Activated T-helper 2 cell treated with anti-CD3 and anti-CD28 coated beads, Interferon-gamma antibody, Interleukin-2, Interleukin-4, amounts not matched to agents 10 μg/mL and 5 μg/mL and 100 μg/mL, durations not matched to agents 14 hours and 24 hours and 36 hours (primary cell): ENCODE measurements at regions not wholly inside any gene's neighbourhood (a gene's known extent, or its start where the extent isn't known, plus 50 kb on each side); places are given as distances from the start of the nearest gene placed in this dataset.

Experiments used
- DNase-seq: peaks from one replicate; pipeline ENCODE4 v3.0.0; 2021; ENCODE audit warnings: low spot score
- H3K27ac Mint-ChIP-seq: one replicate; pipeline ENCODE4 v1.8.0; 2021; ENCODE audit warnings: mixed read lengths
- H3K27me3 Mint-ChIP-seq: one replicate; pipeline ENCODE4 v1.8.0; 2021; ENCODE audit warnings: low read depth, mixed read lengths
- H3K36me3 Mint-ChIP-seq: one replicate; pipeline ENCODE4 v1.8.0; 2021; ENCODE audit warnings: low read depth, mixed read lengths
- H3K4me1 Mint-ChIP-seq: one replicate; pipeline ENCODE4 v1.8.0; 2021; ENCODE audit warnings: low read depth, mixed read lengths
- H3K4me3 Mint-ChIP-seq: one replicate; pipeline ENCODE4 v1.8.0; 2021; ENCODE audit warnings: low read depth, mild to moderate bottlenecking, moderate library complexity, mixed read lengths
- H3K9me3 Mint-ChIP-seq: one replicate; pipeline ENCODE4 v1.8.0; 2021; ENCODE audit warnings: mixed read lengths
- intact Hi-C: fragments of 100-400 bp; cut with micrococcal nuclease; formaldehyde crosslinking; loops from one replicate; pipeline ENCODE4 v1.15.1; 2023

DNA sequence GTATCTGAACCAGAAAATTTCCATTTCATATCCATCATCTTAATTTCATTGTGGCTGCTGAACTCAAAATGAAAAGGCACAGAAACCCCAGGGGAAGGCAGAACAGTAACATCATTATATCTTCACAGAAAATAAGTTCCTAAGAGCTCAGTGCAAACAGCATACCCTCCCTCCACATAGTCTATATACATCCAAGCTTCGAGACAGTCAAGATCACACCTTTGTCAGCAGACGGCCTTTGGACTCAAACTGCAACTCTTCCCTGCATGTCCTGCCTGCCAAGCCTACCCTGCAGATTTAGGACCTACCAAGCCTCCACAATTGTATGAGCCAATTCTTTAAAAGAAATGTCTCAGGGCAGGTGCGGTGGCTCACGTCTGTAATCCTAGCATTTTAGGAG is 502.1 kb downstream of the SUCLG1 start:
- Mint-ChIP-seq H3K27ac (no peak overlapping the region), H3K4me1 (no peaks in the 10 kb centered on the region), H3K27me3 (no peaks in the 10 kb centered on the region), H3K9me3 (no peaks in the 10 kb centered on the region), H3K4me3 (no peak overlapping the region), H3K36me3 (no peaks in the 10 kb centered on the region)
- intact Hi-C loops = no loop called here
- DNase-seq = no peak

DNA sequence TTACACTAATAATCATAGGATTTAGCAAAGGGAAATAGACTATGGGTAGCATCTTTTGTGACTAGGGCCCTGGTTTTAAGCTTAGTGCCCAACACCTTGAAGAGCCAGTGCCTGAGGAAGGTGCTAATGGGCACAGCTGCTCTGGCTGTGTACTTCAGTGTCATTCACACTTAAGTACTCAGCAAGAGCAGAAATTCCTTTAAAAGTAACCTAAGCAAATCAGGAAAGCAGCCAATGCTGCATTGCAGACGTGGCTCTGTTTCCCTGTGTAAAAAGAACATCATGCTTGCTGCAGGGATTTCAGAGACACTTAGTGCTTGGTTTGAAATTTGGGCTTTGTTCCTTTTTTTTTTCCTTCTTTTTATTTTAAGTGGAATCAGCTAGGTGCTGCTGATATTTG is 505.4 kb downstream of the SUCLG1 start:
- Mint-ChIP-seq H3K4me3 (no peak overlapping the region), H3K36me3 (no peaks in the 10 kb centered on the region)
- intact Hi-C loops = no loop called here

DNA sequence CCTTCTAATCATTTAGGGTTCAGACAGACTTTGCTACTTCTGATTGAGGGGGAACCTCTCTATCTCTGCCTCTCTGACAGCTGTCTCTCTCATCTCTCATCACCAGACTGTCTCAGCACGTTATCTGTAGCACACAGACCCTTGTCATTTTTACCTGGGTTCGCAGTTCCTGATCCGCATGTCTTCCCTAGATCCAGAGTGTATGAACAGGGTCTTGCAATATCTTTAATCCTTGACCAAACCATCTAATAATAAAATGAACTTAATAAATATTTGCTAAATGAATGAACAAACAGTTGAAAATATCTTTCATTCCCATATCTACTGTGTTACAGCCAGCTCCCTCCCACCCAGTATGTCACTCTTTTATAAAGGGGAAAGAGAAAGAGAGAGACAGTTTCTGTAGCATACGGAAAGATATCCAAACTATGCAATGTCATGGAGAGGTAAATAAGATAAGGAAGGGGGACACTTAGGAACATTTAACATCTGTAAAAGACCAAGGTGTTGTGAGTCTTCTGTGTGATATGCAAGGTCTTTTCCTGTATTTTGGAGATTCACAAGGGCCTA is 507.6 kb downstream of the SUCLG1 start:
- H3K4me1 Mint-ChIP-seq = no peaks in the 10 kb centered on the region
- DNase-seq = no peak
- H3K9me3 Mint-ChIP-seq = no peaks in the 10 kb centered on the region
- H3K27ac Mint-ChIP-seq = no peak overlapping the region
- H3K4me3 Mint-ChIP-seq = no peak overlapping the region
- H3K27me3 Mint-ChIP-seq = no peaks in the 10 kb centered on the region
- intact Hi-C loops = no loop called here
- H3K36me3 Mint-ChIP-seq = no peaks in the 10 kb centered on the region

More for the DNA sequence above, 505.4 kb downstream of the SUCLG1 start:
- DNase-seq = no peak
- Mint-ChIP-seq H3K27ac (no peak overlapping the region), H3K27me3 (no peaks in the 10 kb centered on the region), H3K9me3 (no peaks in the 10 kb centered on the region), H3K4me1 (no peaks in the 10 kb centered on the region)

DNA sequence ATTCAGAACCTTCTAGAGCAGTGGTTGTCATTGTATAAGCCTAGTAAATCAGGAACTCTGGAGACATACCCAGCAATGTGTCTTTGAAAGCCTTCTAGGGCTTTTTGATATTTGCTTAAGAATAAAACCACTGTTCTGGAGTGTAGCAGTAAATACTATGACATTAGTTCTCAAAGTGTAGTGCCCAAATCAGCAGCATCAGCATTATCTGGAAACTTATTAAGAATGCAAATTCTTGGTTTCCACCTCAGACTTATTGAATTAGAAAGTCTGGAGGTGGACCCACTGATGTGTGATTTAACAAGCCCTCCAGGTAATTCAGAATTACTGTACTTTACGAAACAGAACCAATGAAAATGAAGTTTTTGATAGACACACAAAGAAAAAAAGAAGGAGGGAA is 509.7 kb downstream of the SUCLG1 start:
- H3K36me3 Mint-ChIP-seq = no peaks in the 10 kb centered on the region

DNA sequence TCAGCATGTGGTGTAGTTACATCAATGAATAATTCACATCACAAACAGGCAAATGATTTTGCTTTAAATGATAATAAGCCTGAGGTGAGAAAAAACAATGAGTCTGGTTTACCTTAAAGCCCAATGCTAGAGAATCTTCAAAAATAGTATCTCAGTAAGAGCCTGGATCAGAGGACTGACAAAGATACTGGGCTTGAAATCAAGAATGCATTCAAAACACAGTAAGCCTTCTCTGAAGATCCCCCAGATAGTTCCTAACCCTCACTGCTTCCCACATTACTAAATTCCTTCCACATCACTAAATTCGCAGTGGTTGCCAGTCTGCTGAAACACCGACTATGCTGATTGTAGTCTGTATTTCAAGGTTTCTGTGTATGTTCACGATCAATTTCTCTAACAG is 514.9 kb downstream of the SUCLG1 start:
- no peak overlapping the region for H3K27ac Mint-ChIP-seq
- H3K9me3 Mint-ChIP-seq = no peaks in the 10 kb centered on the region
- no peak overlapping the region for H3K4me3 Mint-ChIP-seq
- intact Hi-C loops = no loop called here
- no peaks in the 10 kb centered on the region for H3K4me1 Mint-ChIP-seq
- DNase-seq = no peak
- no peaks in the 10 kb centered on the region for H3K36me3 Mint-ChIP-seq
- H3K27me3 Mint-ChIP-seq = no peaks in the 10 kb centered on the region

More for the DNA sequence above, 509.7 kb downstream of the SUCLG1 start:
- no peaks in the 10 kb centered on the region for H3K4me1 Mint-ChIP-seq
- H3K27ac Mint-ChIP-seq = no peak overlapping the region
- H3K27me3 Mint-ChIP-seq = no peaks in the 10 kb centered on the region
- no peaks in the 10 kb centered on the region for H3K9me3 Mint-ChIP-seq
- DNase-seq = no peak
- H3K4me3 Mint-ChIP-seq = no peak overlapping the region
- intact Hi-C loops = no loop called here

DNA sequence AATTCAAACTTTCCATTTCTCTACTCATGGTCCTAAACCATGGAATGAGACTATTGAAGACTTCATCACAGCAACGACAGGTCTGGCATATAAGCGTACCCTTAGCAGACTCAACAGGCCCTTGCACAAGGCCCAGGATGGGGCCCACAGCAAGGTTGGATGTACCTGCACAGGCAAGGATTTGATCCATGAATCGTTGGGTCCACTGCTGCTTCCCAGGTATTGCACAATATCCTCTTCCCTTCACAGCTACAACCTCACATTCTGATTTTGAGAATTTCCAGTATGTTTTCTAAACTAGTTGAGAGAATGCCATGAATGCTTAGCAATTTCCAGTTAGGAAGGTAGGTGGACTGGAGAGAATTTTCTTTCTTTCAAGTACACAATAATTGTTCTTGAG is 515.8 kb downstream of the SUCLG1 start:
- no peak overlapping the region for H3K27ac Mint-ChIP-seq
- intact Hi-C loops = no loop called here
- no peaks in the 10 kb centered on the region for H3K27me3 Mint-ChIP-seq
- H3K9me3 Mint-ChIP-seq = no peaks in the 10 kb centered on the region
- H3K4me1 Mint-ChIP-seq = no peaks in the 10 kb centered on the region
- DNase-seq = no peak
- no peaks in the 10 kb centered on the region for H3K36me3 Mint-ChIP-seq
- no peak overlapping the region for H3K4me3 Mint-ChIP-seq

DNA sequence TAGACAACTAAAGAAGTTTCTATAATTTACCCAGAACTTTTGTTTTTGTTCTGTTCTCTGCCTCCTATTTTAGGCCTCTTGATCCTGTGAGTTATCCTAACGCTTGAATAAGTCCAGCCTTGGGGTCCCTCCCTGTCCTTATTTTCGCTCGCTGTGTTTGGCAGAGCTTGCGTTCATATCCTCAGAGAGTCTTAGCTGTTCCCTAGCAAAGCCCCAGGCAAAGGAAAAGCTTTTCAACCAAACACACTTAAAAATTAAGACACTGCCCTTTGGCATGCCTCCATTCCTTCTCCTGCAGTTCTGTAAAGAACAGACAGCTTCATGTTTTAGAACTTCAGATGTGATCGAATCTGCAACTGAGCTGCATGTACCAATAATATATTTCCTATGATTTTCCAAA is 517.2 kb downstream of the SUCLG1 start:
- Mint-ChIP-seq H3K27ac (no peak overlapping the region), H3K4me3 (no peak overlapping the region), H3K4me1 (no peaks in the 10 kb centered on the region), H3K36me3 (no peaks in the 10 kb centered on the region), H3K27me3 (no peaks in the 10 kb centered on the region), H3K9me3 (no peaks in the 10 kb centered on the region)
- no peak for DNase-seq
- intact Hi-C loops = no loop called here

DNA sequence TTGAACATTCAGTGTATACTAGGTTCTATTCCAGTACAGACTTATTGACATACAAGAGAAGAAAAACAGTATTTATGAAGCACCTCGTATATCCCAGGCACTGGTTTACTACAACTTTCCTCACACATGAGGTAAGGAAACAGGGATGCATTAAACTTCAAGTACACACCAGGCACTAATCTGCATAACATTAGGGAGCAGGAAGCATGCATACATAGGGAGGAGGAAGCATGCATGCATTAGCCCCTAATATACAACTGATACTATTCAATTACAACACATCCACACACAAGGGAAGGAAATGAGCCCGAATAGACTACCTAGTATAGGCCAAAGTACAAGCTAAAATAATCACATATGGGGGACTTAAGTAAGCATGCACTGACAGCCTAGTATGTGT is 525.3 kb downstream of the SUCLG1 start:
- no peak overlapping the region for H3K4me3 Mint-ChIP-seq
- H3K9me3 Mint-ChIP-seq = no peaks in the 10 kb centered on the region
- no peaks in the 10 kb centered on the region for H3K36me3 Mint-ChIP-seq
- H3K27ac Mint-ChIP-seq = no peak overlapping the region
- no peak for DNase-seq
- H3K27me3 Mint-ChIP-seq = no peaks in the 10 kb centered on the region
- H3K4me1 Mint-ChIP-seq = no peaks in the 10 kb centered on the region
- intact Hi-C loops = no loop called here

DNA sequence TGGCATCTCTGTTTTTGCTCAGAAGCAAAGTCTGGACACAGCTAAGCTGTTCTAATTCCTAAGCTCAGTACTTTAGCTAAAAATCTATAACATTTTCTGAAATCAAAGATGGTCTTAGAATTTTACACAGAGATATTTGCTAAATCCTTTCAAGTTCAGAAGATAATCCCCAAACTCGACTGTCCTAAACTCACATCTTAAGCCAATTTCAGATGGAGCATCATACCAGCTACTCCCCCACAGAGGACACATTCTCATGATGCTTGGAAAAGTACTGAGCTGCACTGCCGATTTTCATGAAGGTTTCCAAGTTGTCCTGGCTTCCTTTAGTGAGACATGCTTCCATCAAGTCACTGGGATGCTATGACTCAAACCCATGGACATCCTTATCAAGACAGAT is 535.5 kb downstream of the SUCLG1 start:
- H3K9me3 Mint-ChIP-seq = no peaks in the 10 kb centered on the region
- intact Hi-C loops = no loop called here
- no peaks in the 10 kb centered on the region for H3K27me3 Mint-ChIP-seq
- no peaks in the 10 kb centered on the region for H3K4me1 Mint-ChIP-seq
- H3K4me3 Mint-ChIP-seq = no peak overlapping the region
- no peaks in the 10 kb centered on the region for H3K36me3 Mint-ChIP-seq
- no peak for DNase-seq
- no peak overlapping the region for H3K27ac Mint-ChIP-seq

DNA sequence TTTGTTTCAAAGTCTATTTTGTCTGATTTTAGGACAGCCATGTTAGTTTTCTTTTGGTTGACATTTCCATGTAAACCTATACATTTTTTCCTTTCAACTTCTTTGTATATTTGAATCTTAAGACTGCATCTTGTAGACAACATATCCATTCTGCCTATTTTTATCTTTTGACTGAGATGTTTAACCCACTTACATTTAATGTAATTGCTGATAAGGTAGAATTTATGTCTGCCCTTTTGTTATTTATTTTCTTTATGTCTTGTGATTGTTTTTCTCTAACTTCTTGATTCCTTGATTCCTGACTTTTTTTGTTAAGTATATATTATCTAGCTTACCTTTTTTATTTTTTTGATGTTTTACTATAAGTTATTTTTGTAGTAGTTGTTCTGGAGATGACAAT is 542.5 kb downstream of the SUCLG1 start:
- Mint-ChIP-seq H3K36me3 (no peaks in the 10 kb centered on the region), H3K4me3 (no peak overlapping the region), H3K9me3 (no peaks in the 10 kb centered on the region), H3K27ac (no peak overlapping the region), H3K27me3 (no peaks in the 10 kb centered on the region), H3K4me1 (no peaks in the 10 kb centered on the region)
- no peak for DNase-seq
- intact Hi-C loops = no loop called here

DNA sequence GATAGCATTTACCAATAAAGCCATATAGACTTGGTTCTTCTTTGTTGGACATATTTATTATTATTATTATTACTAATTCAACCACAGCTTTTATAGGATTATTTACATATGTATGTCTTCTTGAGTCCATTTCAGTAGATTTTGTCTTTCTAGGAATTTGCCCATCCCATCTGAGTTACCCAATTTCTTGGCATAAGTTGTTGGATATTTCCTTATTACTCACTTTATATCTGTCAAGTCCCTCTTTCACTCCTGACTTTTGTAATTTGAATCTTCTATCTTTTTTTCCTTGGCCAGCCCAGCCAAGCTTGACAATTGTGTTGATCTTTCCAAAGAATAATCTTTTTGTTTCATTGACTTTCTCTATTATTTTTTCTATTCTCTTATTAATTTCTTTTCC is 543.7 kb downstream of the SUCLG1 start:
- DNase-seq = no peak
- H3K36me3 Mint-ChIP-seq = no peaks in the 10 kb centered on the region
- no peaks in the 10 kb centered on the region for H3K27me3 Mint-ChIP-seq
- no peak overlapping the region for H3K27ac Mint-ChIP-seq
- intact Hi-C loops = no loop called here
- H3K4me3 Mint-ChIP-seq = no peak overlapping the region
- no peaks in the 10 kb centered on the region for H3K9me3 Mint-ChIP-seq
- no peaks in the 10 kb centered on the region for H3K4me1 Mint-ChIP-seq

DNA sequence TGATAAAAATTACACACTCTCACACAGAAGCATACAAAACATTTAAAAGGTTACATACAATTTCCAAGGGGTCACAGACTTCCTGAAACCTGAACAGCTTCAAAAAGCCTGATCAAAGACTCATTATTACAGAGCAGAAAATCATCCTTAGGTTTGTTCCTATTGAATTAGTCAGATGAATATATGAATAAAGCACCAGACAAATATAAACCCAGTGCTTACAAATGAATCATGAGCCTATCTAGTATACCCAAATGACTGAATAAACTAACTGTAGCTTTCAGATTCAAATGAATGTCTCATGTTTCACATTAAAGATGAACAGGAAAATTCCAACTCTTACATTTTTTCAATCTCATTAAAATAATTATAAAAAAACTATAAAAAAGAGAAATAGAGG is 550.3 kb downstream of the SUCLG1 start:
- intact Hi-C loops = no loop called here
- Mint-ChIP-seq H3K4me1 (no peaks in the 10 kb centered on the region), H3K9me3 (no peaks in the 10 kb centered on the region), H3K27me3 (no peaks in the 10 kb centered on the region), H3K4me3 (no peak overlapping the region), H3K36me3 (no peaks in the 10 kb centered on the region), H3K27ac (no peak overlapping the region)
- no peak for DNase-seq

DNA sequence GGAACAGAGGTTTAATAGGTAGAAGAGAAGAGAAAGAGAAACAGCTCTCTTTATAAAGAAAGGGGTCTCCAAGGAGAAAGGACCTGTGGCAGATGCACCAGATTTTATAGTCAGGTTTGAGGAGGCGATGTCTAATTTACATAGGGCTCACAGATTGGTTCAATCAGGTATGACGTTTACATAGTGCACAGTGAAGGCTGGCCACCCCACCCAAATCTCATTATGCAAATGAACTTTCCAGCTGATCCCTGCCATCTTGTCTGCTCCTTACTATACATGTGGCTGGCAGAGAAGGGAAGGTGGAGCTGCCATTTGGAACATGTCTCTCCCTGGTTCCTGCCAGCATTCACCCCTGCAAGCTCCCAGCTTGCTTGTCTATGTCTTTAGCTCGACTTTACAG is 557.8 kb downstream of the SUCLG1 start:
- H3K4me1 Mint-ChIP-seq = no peaks in the 10 kb centered on the region
- H3K4me3 Mint-ChIP-seq = no peak overlapping the region

DNA sequence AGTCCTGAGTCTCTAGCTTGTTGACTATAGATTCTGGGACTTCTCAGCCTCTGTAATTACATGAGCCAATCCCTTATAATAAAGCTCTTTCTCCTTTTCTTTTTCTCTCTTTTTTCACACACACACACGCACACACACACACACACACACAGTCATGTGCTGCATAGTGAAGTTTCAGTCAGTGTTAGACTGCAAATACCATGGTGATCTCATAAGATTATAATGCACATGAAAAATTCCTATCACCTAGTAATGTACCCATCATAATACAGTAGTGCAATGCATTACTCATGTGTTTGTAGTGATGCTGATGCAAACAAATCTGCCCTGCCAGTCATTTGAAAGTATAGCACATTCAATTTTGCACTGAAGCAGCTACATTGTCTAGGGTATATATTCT is 558.2 kb downstream of the SUCLG1 start:
- Mint-ChIP-seq H3K9me3 (no peaks in the 10 kb centered on the region), H3K27me3 (no peaks in the 10 kb centered on the region), H3K4me3 (no peak overlapping the region), H3K27ac (no peak overlapping the region), H3K36me3 (no peaks in the 10 kb centered on the region), H3K4me1 (no peaks in the 10 kb centered on the region)
- no peak for DNase-seq
- intact Hi-C loops = no loop called here

More for the DNA sequence above, 557.8 kb downstream of the SUCLG1 start:
- no peaks in the 10 kb centered on the region for H3K9me3 Mint-ChIP-seq
- no peak overlapping the region for H3K27ac Mint-ChIP-seq
- no peaks in the 10 kb centered on the region for H3K27me3 Mint-ChIP-seq
- no peaks in the 10 kb centered on the region for H3K36me3 Mint-ChIP-seq
- intact Hi-C loops = no loop called here
- no peak for DNase-seq
